Esophagus muscularis mucosa (tissue), 4 donors: ENCODE measurements at regions not wholly inside any gene's neighbourhood (a gene's known extent, or its start where the extent isn't known, plus 50 kb on each side); places are given as distances from the start of the nearest gene placed in this dataset.
"Not testable (repeated sequence)": the region's sequence is repeated elsewhere in the genome, so short reads cannot be mapped to it uniquely, and the experiment has no call there.

Experiments used
- DNase-seq: peaks from one replicate; pipeline ENCODE4 v3.0.0-alpha.2; 2017; ENCODE audit errors: extremely low spot score
- H3K27ac ChIP-seq, 4 donors: fragments of 200-600 bp; sonication (generic); replicated peaks in 1 of 4; 1 replicate in 3 of 4; 2 replicates in 1 of 4; pipeline ENCODE4 v1.5.1; 2016 to 2019; ENCODE audit warnings: mild to moderate bottlenecking in 1 of 4
- H3K27me3 ChIP-seq, 4 donors: fragments of 200-600 bp; sonication (generic); one replicate each; pipeline versions ENCODE4 v1.5.1 to v1.6.0; 2016 to 2019
- H3K36me3 ChIP-seq, 4 donors: fragments of 200-600 bp; sonication (generic); one replicate each; pipeline ENCODE4 v1.5.1; 2016 to 2019
- H3K4me1 ChIP-seq, 4 donors: fragments of 200-600 bp; sonication (generic); one replicate each; pipeline ENCODE4 v1.5.1; 2016 to 2019
- H3K4me3 ChIP-seq, 4 donors: fragments of 200-600 bp; sonication (generic); 1 replicate in 2 of 4; 2 replicates in 2 of 4; pipeline ENCODE4 v1.5.1; 2016 to 2019; ENCODE audit warnings: mild to moderate bottlenecking in 4 of 4, moderate library complexity in 1 of 4
- H3K9me3 ChIP-seq, 4 donors: fragments of 200-600 bp; sonication (generic); 1 replicate in 3 of 4; 2 replicates in 1 of 4; pipeline ENCODE4 v1.5.1; 2016 to 2019
- CTCF ChIP-seq, 3 experiments: fragments of 200-600 bp in 2 of 3; fragments of 450-650 bp in 1 of 3; sonication (generic) in 2 of 3; IDR thresholded peaks; one replicate each; pipeline ENCODE4 v1.5.1; 2017 to 2019; ENCODE audit warnings: antibody characterized with exemption in 3 of 3, mild to moderate bottlenecking in 2 of 3, moderate library complexity in 1 of 3
- EP300 ChIP-seq: sonication (generic); formaldehyde crosslinking; IDR thresholded peaks from one replicate; pipeline ENCODE4 v1.6.1; 2017; ENCODE audit warnings: antibody characterized with exemption
- POLR2A ChIP-seq: fragments of 450-650 bp; IDR thresholded peaks from one replicate; pipeline ENCODE4 v1.6.1; 2017; ENCODE audit warnings: antibody characterized with exemption, moderate library complexity, mild to moderate bottlenecking, low read depth
- POLR2AphosphoS5 ChIP-seq, 2 donors: sonication (generic); formaldehyde crosslinking; IDR thresholded peaks; one replicate each; pipeline ENCODE4 v1.6.1; 2017; ENCODE audit warnings: antibody characterized with exemption in 2 of 2
- WGBS: methylation state at CpG from one replicate; pipeline ENCODE4 v1.1.5; 2018; 5-methylcytosine and 5-hydroxymethylcytosine counted together
- intact Hi-C: fragments of 100-400 bp; cut with DNase I; formaldehyde crosslinking; loops from one replicate; pipeline ENCODE4 v1.15.1; 2023

- intact Hi-C loops = no loop called here
- Histone ChIP-seq H3K27me3 (no peaks in the 10 kb centered on the region), H3K4me1 (peaks cover 5 to 10% (median 8%) of the 10 kb centered on the region in 4 donors), H3K36me3 (no peaks in the 10 kb centered on the region), H3K9me3 (no peaks in the 10 kb centered on the region), H3K4me3 (no peak overlapping the region), H3K27ac (no peak overlapping the region)
- no peak for DNase-seq
- TF ChIP-seq EP300 = no peak
- no peak for TF ChIP-seq POLR2AphosphoS5 (IDR thresholded peaks at IDR 0.05)
- TF ChIP-seq POLR2A = no peak
- no peak for TF ChIP-seq CTCF (IDR thresholded peaks at IDR 0.05)
- WGBS = no CpG with 5 or more reads among the region's 1 CpG
Measured at GRCh38 chr6:17218749-17219093, 62.4 kb upstream of the RBM24 start.

GRCh38 chr6:17219098-17219497 lies 62.1 kb upstream of the RBM24 start:
- intact Hi-C loops = no loop called here
- Histone ChIP-seq H3K4me1 (peaks cover 2 to 7% (median 5%) of the 10 kb centered on the region in 4 donors), H3K4me3 (no peak overlapping the region), H3K9me3 (no peaks in the 10 kb centered on the region), H3K27me3 (no peaks in the 10 kb centered on the region), H3K27ac (no peak overlapping the region), H3K36me3 (no peaks in the 10 kb centered on the region)
- TF ChIP-seq POLR2AphosphoS5 (IDR thresholded peaks at IDR 0.05) = no peak
- no peak for TF ChIP-seq EP300
- no peak for TF ChIP-seq CTCF (IDR thresholded peaks at IDR 0.05)
- no peak for TF ChIP-seq POLR2A
- WGBS = 82% methylated on average over 2 of the region's 5 CpGs
- DNase-seq = no peak

GRCh38 chr6:17220040-17220910 lies 60.9 kb upstream of the RBM24 start:
- DNase-seq = no peak
- 84% methylated on average over 12 of the region's 12 CpGs for WGBS
- Histone ChIP-seq H3K27me3 (no peaks in the 10 kb centered on the region), H3K36me3 (no peaks in the 10 kb centered on the region), H3K4me3 (no peak overlapping the region), H3K4me1 (peaks cover 1 to 6% (median 4%) of the 10 kb centered on the region in 4 donors), H3K27ac (peak overlapping the region in 2 of 4 donors; percentile 25 to 26), H3K9me3 (no peaks in the 10 kb centered on the region)
- intact Hi-C loops = no loop called here
- TF ChIP-seq POLR2AphosphoS5 (IDR thresholded peaks at IDR 0.05) (no peak), EP300 (no peak), CTCF (IDR thresholded peaks at IDR 0.05) (no peak), POLR2A (no peak)

GRCh38 chr6:17224056-17224455 lies 57.1 kb upstream of the RBM24 start:
- no peak for DNase-seq
- H3K36me3 ChIP-seq = no peaks in the 10 kb centered on the region
- no peak for TF ChIP-seq CTCF (IDR thresholded peaks at IDR 0.05)
- no peaks in the 10 kb centered on the region for H3K9me3 ChIP-seq
- H3K27me3 ChIP-seq = no peaks in the 10 kb centered on the region
- no peak overlapping the region for H3K4me3 ChIP-seq
- intact Hi-C loops = no loop called here
- no peak overlapping the region for H3K27ac ChIP-seq
- H3K4me1 ChIP-seq = peaks cover 5 to 26% (median 23%) of the 10 kb centered on the region in 4 donors
- 94% methylated on average over 3 of the region's 3 CpGs for WGBS

GRCh38 chr6:17224501-17224900 lies 56.7 kb upstream of the RBM24 start:
- H3K9me3 ChIP-seq, H3K27me3 ChIP-seq, DNase-seq, H3K4me3 ChIP-seq, H3K27ac ChIP-seq, H3K36me3 ChIP-seq, intact Hi-C loops: not testable (repeated sequence)
- 93% methylated on average over 5 of the region's 5 CpGs for WGBS
- peaks cover 5 to 26% (median 21%) of the 10 kb centered on the region in 4 donors for H3K4me1 ChIP-seq
